ENCODE measurements at regions not wholly inside any gene's neighbourhood (a gene's known extent, or its start where the extent isn't known, plus 50 kb on each side); places are given as distances from the start of the nearest gene placed in this dataset.

DNA sequence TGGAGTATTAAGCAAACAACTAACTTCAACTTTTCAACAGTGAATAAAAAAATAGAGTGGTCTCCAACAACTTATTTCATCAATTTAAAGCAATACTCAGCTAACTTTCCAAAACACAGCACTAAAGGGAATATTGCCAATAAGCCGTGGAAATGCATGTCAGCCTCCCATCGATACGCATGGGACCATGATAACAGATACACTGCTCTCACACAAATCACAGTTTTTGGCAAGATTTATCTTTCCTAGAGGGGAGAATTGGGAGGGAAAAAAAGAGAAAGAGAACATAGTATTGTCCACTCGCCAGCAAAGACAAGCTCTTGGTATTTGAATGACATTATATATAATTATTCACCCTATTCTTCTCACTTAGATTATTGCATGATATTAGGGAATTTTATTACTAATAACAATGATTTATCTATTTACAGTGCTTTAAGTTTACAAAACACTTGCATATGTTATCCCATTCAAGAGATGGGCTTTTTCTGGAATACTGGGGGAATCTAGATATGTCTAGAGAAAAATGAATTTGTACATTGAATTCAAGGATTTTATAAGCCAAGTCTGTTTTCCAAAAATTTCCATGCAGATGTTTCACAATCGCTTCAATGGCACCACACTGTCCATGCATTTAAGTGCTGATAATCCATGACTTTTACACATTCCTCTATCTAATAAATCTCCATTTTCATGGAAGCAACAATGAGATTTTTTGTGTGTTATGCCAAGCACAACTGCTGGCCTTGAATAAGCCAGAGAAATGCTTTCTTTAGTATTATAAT lies 194.0 kb upstream of the MGMT start:
- no peak for DNase-seq

DNA sequence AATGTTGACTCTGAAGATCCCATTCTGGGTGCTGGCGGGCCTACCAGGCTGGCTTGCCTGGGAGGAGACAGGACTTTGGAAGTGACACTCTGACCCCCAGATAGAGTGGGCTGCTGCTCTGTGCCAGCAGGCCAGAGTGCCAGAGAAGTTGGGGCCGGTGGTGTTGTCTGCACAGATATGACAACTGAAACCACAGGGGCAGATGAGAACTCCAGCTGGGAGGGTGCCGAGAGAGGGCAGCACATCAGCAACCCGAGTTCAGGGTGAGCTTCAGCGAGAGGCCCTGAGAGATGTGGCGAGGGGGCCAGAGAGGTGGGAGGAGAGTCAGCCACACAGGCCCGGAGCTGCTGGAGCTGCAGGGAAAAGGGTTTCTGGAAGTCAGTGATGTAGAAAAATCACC lies 193.2 kb upstream of the MGMT start:
- DNase-seq = no peak

DNA sequence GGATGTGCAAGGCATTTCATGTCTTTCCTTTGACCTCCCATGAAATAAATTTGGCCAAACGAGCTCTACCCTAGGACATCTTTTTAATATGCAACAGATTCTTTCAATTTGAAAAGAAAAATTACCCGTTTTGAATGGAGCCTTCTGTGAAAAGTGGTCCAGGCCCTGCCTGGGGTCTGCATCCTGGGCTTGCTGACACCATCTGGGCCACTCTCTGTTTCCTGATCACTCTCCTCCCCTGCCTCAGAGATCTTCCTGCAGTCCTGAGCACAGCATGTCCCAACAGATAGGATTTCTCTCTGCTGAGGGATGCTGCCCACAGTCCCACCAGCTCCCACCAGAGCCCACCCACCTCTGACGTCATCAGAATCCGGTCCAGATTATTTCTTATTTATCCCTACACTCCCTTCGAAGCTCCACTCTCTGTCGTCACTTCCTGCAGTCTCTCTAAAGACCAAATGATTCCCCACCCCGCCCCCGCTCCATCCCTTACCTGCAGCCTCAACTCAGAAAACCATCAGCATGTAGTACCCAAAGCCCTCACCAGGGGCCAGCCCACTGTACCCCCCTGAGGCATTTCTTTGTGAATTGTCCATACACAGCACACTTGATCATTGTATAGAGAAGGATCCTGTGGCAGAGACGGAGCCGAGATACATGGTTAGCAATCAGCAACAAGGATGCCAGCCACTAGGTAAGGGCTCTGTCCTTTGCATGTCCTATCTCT lies 192.1 kb upstream of the MGMT start:
- peak; percentile 2 for DNase-seq

DNA sequence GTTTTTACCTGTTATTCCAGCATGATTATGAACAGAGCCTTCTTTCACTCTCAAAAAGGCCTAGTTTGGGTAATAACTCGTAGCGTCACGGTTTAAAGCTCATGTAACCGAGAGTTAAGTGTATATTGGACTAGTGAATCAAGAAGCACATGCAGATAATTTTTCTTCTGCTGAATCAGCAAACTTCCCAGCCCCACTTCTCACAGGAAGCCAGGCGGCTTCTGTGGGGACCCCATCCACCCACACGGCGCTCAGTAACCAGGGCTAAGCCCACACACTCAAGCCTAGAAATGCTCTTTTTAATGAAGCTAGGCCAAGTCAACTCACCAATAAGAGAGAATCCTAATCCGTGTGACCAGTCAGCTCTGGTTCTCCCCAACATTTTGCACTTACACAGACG lies 191.2 kb upstream of the MGMT start:
- no peak for DNase-seq

DNA sequence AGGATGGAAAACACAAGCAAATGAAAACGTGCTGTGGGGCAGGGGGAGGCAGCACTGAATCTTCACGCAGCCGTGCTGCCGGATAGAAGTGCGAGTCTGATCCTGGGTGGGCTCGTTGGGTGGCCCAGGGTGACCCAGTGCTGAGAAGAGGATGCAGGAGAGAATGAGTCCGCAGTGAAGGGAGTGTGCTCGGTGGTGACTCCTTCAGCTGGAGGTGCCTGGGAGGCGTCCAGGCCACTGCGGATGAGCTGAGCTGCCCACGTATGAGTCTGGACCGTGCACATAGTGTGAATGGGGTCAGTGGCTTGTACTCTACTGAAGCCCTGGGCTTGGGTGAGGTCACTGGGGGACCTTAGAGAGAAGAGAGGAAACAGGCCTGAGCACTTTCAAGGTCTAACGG lies 190.0 kb upstream of the MGMT start:
- DNase-seq = no peak

DNA sequence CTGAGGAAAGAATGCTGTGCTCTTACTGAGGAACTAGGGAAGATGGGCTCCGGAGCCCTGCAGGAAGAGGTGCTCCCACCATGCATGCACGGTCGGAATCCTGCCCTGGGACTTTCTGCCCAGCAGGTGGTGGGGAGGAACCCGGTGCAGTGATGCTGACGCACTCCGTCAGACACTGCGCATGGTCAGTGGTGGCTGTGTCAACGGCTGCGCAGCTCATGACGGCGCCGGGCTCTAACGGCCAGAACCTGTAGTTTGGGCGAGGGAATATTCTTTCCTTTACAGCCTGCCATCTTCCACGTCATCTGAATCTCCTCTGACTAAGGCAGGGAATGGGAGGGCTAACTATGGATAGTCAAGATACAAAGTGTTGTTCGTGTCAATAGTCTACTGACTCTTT lies 189.2 kb upstream of the MGMT start:
- no peak for DNase-seq

DNA sequence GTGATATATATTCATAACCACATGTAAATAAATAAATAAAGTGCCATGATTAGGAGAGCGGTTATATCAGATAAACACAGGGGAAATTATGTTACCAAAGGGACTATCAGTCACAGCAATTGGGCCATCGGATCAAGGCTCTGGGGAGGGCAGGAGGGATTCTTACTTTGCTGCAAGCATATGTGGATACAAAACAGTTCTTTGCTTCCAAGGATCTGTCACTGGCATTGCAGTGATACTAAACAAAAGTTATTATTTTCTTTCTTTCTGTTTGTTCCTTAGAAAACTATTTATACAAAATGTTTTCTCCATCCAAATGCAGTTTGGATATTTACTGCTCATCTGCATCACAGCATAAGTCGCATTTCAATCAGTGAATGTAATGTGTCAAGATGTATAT lies 188.4 kb upstream of the MGMT start:
- DNase-seq = no peak

DNA sequence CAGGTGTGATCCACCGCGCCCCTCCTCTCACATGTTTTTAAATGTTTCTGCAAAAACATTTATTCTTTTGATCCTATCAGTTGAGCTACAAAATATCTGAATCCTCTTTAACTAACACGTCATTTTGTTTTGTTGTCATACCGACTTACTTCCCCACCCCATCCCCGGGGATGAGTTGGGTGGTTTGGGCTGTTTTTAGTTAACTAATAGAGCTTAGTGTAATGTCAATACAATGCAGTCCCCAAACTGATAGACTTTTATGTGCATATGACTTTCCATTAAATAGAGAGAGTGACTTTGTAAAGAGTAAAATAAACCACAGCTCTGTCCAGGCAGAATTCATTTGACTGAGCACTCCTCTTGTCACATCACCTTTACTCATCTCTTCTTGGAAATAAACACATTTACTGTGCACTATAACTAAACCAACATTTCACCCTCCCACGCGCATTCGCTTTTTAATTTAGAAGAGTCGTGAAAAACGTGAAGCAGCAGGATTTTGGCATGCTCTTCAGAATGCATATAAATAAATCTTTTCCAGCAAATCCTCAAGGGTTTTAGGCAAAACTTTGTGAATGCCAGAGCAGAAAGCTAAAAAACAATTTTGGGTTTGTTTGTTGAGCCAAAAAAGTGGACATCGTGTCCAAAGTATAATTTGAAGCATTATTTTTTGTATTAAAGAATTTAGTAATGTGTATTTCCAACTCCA lies 187.4 kb upstream of the MGMT start:
- no peak for DNase-seq

DNA sequence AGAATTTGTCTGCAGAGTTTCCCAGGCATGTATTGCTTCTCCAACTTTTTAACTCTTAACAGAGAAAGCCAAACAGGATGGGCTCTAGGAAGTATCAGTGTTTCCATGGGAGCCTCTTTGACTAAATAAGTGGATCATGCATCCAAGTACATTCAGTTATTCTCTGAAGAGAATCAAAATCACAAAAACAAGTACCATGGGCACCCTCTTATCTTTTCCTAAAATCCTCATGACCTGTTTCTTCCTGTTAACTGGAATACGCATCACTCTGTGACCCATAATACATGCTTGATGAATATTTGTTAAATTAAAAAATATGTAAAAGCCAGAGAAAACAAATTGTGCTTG lies 186.9 kb upstream of the MGMT start:
- no peak for DNase-seq

DNA sequence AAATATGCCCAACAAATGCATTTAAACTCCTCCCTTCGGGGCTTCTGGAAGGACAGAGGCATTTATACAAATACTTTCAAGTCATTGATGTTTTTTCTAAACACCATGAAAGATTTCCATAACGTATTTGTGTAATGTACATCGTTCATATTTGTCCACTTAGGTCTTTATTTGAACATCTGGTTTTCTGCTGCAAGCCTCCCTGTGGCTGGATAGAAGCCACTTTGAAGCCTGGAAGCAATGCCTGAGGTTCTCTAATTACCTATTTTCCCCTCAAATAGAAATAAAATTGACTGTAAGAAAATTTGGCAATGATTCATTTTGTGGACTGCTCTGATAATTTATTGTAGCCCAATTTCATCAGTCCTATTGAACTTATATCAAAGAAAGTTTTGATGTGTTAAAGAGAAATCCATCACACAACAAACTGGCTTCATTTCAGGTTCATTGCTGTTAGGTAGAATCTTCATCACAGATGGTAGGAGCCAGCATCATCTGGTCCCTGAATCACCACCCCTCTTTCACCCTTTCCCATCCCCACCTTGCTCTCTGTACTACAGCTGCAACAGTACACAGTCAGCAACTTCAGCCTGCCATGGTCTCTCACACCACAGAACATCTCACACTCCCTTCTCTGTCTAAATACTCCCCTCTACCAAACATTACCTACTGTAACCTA lies 186.0 kb upstream of the MGMT start:
- no peak for DNase-seq

DNA sequence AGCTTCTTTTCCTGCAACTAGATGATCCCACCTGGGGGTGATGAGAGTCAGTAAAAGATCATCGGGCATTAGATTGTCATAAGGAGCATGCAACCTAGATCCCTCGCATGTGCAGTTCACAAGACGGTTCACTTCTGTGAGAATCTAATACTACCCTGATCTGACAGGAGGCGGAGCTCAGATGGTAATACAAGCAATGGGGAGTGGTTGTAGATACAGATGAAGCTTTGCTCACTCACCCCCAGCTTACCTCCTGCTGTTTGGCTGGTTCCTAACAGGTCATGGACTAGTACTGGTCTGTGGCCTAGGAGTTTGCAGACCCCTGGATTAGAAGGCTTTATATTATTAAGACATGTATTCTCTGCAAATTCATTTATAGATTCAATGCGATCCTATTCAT lies 181.6 kb upstream of the MGMT start:
- no peak for DNase-seq

DNA sequence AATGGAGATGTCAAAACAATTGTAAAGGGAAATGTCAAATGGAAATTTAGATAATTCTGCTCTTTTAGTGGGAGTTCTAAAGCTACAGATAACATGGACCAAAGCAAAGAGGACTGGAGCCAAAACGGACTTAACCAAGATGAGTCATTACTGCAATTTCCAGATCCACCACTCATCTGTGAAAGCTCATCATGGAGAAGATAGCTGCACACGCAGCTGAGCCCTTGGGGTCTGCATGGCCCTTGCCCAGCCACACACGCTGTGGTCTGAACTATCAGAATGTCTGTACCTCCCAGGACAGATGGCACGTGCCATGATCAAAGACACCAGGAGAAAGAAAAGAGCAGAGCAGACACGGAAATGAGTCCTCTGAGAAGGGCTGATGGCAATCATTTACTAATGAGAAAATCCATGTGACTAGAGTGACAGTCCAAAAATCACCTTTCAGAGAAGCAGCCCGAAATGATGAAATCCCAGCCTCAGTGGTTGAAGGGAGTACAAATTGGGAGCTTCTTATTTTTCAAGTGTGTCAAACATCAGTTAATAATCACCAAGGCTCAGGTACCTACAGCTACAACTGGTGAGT lies 177.9 kb upstream of the MGMT start:
- DNase-seq = no peak

DNA sequence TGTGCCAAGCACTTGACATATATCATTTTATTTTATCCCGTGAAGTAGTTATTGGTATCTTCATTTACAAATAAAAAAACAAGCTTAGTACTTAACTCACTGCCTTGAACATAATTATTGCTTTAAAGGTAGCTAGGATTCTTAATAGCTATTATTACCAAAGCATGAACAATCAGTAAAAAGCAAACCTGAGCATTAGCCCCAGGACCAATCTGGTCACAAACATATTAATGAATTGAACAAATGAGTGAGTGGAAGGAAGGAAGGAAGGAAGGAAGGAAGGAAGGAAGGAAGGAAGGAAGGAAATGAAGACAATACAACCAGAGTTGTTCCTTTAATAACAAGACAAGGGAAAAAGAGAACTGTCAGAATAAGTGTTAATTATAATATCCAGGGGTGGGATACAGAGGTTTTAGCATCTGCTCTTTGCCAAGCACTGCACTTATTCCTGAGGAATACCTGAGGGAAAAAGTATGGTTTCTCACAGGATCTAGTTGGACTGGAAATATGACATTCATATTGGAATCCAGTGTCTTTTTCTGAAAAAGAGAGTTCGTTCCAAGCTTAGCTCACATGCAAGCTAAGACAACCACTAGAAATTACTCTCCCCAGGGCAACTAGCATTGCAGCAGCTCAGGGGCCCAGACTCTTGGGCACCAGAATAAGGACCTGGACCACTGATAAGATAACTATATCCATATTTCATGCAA lies 172.9 kb upstream of the MGMT start:
- no peak for DNase-seq

DNA sequence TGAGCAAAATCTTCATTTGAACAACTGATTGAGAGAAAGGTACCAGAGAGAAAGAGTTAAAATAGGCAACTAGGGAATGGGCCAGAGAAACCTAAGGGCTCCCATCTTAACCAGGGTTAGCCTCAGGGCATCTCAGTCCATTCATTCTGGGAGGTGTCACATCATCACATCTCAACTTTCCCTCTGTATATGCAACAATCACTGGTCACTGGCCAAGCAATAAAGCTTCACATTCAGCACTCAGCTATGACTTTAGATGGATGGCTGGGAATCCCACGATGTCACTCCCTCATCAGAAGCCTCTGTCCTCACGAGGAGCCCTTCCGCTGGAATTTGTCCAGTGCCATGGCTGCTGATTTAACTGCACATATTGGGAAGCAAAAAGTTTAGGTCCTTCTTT lies 172.1 kb upstream of the MGMT start:
- no peak for DNase-seq

DNA sequence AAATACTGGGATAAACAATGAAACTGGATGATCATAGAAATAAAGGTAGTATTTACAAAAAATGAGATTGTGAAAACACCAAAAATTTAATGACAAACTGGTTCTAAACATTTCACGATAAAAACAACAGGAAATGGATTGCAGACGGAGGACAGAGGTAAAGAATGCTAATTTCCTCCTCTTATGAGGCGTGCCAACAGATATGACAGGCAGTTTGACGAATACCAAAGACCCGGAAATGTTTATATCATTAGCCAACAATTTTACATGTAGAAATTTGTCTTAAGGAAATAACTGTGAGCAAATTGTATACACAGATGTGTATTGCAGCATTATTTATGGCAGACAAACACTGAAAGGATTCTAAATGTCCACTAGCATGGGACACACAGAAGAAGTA lies 162.0 kb upstream of the MGMT start:
- no peak for DNase-seq

DNA sequence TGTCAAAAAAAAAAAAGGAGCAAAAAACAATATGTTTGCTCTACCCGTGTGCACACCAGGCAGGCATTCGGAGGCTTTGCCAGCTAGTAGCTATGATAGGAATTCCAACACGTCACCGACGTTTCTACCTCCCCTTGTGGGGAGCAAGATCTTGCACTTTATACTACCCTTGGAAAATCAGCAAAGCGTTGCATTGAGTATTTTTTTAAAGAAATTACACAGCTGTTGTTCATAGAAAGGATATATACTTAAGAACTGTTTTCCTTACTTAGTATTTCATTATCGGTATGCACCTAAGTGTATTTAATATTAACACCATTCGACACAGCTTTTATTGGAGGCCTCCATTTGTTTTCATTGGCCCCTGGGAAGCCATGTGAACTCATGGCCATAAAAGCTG lies 159.9 kb upstream of the MGMT start:
- no peak for DNase-seq

DNA sequence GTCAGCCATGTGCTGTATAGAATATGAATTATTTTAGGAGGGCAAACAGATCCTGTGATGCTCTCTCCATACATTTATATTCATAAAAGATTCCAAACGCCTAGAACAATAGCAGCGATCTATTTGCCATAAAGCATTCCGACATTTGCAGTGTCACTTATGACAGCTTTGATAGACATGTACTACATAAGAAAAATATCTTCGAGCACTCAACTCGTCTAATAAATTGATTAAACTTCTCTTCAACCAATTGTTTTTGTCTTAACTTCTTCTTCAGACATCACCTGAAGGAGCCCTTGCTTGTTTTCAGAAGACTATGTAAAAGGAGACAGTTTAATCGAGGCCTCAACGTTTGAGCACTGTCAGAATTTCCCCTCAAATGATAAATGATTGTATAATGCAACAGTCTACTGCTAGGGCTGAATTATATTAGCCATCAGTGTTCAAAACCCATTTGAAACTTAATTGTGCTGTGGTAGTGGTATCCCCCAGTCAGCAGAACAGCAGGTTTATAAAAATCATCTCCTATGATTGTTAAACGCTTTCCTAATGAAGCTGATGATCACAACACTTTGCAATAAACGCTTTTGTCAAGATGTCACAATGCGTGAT lies 158.0 kb upstream of the MGMT start:
- DNase-seq = no peak

DNA sequence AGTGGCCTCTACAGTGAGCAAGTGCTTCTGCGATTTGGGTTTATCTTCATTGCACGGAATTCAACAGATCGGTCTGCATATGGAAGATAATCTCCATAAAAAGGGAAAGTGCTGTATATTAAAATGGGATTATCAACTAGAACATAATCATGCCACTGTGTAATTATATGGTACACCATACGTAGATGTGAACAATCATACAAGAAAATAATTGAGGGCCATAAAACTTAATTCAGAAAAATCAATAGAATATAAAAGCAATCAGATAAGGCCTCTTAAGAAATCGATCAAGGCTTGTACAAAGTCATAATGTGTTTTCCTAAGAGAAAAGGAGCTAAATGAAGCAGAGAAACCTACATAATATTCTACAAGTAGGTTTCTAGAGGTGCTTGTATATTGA lies 157.5 kb upstream of the MGMT start:
- DNase-seq = no peak

DNA sequence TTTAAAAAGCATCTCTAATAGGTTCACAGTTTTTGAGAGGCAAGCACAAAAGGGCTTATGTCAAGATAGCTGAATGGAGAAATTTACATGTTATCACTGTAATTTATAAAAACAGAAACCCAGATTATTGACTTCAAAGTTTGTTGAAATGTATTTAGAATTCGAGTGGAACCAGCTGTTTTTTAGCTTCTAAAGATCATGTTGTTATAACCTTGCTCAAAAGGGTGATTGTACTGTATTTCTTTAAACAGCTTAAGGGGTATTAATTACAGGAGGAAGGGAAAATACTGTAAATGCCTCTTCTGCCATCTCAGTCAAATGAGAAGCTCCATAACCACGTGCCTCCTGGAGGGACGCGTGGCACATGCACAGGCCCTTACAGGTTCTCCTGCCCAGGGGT lies 156.2 kb upstream of the MGMT start:
- no peak for DNase-seq

DNA sequence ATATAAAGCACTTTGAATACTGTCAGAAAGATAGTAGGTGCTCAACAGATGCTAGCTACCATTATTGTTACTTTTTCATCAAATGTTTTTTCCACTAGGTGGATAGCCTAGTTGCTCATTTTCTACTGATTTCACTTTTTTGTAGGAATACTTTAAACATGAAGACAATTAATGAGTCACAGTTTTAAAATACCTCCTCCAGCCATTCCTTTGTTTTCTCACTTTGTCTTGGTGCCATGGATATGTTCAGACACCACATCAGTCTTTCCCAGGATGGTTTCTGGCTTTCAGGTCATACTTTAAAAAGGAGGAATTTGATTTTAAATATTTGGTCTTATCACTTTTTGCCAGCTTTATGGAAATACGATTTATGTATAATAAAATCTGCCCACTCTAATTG lies 147.1 kb upstream of the MGMT start:
- no peak for DNase-seq

DNA sequence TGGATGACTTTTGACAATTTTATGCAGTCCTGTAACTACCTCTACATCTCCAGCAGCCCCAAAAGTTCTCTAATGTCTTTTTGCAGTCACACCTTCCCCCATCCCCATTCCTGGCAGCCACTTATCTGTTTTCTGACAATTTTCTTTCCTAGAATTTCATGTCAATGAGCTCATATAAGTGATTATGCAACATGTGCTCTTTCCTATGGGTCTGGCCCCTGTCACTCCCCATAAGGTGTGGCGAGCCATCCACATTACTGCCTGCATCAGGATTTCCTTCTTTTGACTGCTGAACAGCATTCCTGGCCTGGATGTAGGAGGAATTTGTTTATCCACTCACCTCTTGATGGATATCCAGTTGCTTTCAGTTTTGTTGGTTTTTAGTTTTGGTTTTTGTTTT lies 146.7 kb upstream of the MGMT start:
- no peak for DNase-seq

DNA sequence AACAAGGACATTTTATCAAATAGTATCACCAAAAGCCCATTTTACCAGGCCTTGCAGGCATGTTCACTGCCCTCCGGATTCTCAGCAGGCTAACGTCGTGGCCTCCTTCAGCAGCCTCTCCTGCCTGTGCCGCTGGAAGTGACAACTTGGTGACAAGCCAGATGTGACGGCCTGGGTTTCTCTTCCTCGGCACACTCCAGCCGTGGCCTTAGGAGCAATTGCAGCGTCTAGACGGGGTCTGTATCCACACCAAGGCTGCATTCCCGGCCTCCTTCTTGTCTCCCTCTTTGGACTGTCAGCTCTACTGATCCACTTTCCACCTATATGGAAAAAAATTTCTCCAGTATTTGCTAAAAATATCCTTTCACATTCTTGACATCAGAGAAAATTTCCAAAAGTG lies 145.3 kb upstream of the MGMT start:
- no peak for DNase-seq
